Femur (tissue), 1 donor: ENCODE measurements at regions not wholly inside any gene's neighbourhood (a gene's known extent, or its start where the extent isn't known, plus 50 kb on each side); places are given as distances from the start of the nearest gene placed in this dataset.

Source experiments
- DNase-seq: peaks from one replicate; pipeline ENCODE4 v3.0.0-alpha.2; 2017

GRCh38 chr11:116276051-116277044, 496.4 kb downstream of the BUD13 start:
- peak; percentile 80 for DNase-seq

- no peak for DNase-seq
Observed at GRCh38 chr11:116275635-116276034, 497.2 kb downstream of the BUD13 start.

- DNase-seq: no peak
Observed at GRCh38 chr11:116274521-116274920, 498.3 kb downstream of the BUD13 start.

DNA sequence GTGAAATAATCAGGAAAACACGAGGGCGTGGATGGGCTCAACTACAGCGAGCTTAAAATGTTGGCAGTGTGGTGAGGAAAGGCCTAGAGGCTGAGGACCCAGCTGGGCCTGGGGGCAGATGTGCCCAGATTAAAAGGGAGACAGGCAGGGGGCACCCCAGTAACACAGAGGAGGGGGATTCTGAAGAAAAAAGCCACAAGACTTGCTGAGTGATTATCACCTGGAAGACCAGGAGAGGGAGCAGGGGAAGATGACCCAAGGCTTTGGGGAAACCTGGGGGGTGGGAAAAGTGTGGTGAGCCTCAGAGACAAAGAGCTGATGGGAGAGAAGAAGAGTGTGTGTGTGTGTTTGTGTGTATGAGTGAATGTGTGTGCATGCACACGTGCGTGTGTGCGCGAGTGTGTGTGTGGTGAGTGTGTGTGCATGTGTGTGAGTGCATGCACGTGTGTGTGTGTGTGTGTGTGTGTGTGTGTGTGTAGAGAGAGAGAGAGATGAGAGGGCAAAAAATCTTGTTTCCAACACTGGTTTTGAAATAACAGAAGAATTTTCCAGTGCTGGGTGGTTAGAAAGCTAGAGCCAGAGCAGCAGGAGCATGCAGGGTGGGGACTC, 500.5 kb downstream of the BUD13 start:
- no peak for DNase-seq

DNA sequence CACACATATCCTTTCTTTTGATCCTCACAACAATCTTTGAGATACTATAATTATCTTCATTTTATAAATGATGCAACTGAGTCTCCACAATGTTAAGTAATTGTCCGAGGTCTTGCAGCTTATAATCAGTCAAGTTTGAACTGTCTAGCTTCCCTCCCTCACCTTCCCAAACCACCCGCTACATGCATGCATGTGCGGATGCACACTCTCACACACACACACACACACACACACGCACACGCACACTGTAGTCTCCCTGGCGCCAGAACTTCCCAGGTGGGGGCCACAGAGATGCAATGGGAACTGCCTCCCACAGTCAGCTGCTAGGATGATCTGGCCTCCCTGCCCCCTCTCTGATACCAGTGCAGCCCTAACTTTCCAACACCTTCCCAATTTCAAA, 501.3 kb downstream of the BUD13 start:
- DNase-seq: no peak

GRCh38 chr11:116267146-116267545, 505.6 kb downstream of the BUD13 start:
- no peak for DNase-seq

- DNase-seq: no peak
Observed at GRCh38 chr11:116263770-116264169, 509.0 kb downstream of the BUD13 start.

DNA sequence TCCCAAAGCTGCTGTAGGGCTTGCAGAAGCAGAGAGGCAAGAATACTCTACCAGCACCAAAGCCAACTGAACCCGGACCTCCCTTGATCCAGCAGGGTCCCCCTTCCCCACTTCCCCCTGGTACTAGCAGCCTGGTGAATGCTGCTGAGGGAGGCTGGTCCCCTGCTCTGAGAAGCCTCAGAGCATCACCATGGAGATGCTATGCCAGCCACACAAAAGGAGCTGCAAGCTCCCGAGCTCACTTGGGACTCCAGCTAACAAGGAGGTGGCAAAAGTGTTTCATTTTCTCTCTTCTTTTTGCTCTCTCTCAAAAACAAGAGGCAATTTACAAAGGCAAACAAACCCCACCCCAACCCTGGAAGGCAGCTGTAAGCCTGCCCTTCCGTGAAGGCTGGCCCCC, 509.8 kb downstream of the BUD13 start:
- DNase-seq: no peak

GRCh38 chr11:116262370-116262769, 510.4 kb downstream of the BUD13 start:
- DNase-seq: no peak

GRCh38 chr11:116261606-116262005, 511.2 kb downstream of the BUD13 start:
- no peak for DNase-seq

- DNase-seq: no peak
Observed at GRCh38 chr11:116258821-116259220, 514.0 kb downstream of the BUD13 start.

- DNase-seq: no peak
Observed at GRCh38 chr11:116257883-116258282, 514.9 kb downstream of the BUD13 start.

DNA sequence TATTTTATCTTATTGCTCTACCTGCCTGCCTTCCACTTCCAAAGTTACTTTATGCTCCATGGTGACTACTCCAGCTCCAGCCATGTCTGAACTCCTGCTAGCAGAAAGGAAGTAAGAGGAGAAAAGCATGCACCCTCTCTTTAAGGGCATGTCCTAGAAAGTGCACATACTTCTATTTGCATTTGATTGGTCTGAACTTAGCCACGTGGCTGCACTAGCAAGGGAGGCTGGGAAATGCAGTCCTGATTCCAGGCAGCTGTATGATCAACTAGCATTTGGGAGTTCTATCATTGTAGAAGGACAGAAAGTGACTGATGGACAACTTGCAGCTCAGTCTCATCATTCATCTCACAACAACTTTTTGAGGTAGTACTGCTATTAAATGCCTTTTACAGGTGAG, 515.7 kb downstream of the BUD13 start:
- no peak for DNase-seq

- no peak for DNase-seq
Observed at GRCh38 chr11:116256215-116256614, 516.6 kb downstream of the BUD13 start.

DNA sequence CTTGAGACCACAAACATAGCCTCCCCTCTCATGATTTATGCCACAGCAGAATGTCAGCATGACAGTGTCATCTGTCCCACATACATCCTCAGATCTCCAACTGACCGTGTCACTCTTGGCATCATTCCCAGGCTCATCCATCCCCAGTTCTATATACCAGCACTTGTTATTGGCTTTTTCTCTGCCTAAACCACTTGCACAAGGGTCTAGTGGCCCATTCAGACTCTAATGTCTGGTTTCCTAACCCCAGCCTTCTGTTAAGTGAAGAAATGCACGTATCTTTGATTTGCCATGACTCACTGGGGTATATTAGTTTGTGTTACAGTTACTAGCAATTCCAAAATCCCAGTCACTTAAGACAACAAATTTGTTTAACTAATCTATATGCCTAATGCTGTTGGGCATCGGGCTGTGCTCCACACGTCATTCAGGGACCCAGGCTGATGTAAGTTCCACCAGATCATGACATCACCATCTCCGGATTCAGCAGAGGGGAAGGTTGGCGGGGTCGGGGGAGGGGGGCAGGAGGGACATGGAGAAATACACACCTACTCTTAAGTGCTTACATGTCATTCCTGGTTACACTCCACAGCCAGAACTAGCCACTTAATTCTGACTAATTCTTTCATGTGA, 517.4 kb downstream of the BUD13 start:
- no peak for DNase-seq

GRCh38 chr11:116250155-116250554, 522.6 kb downstream of the BUD13 start:
- no peak for DNase-seq

DNA sequence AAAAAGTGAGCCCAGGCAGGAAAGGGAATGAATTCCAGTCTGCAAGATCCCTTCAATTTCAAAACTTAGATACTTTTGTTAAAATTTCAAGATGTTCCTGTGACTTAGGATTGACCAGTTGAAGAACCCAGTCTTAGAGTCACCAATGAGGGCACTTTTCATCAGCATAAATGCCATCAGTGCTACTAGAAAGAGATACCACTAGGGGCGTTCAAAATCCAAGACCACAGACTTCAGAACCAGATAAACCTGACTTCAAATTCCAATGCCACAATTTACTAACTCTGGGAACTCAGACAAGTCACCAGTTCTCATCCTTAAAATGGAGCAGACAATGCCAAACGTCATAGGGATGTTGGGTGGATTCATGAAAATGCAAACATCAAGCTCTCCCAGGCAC, 523.2 kb downstream of the BUD13 start:
- no peak for DNase-seq

GRCh38 chr11:116244889-116245288, 527.9 kb downstream of the BUD13 start:
- no peak for DNase-seq

GRCh38 chr11:116244439-116244838, 528.3 kb downstream of the BUD13 start:
- no peak for DNase-seq

DNA sequence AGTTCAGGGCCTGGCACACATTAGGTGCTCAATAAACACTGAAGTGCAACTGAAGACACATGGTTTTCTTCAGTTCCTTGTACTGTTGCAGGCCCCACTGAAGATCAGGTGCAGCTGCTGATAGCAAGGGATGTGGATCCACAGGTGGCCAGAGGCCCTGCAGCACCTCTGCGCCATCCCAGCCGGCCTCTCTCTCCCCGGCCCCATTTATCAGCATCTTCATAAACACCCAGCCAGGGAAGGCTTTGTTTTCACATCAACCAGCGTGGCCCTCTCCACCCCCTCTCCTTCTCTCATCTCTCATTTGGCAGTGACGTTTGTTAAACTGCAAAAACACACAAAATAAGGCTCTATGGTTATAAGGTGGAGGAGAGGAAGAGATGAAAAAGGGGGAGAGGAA, 528.8 kb downstream of the BUD13 start:
- DNase-seq: no peak

GRCh38 chr11:116242006-116242405, 530.8 kb downstream of the BUD13 start:
- no peak for DNase-seq

DNA sequence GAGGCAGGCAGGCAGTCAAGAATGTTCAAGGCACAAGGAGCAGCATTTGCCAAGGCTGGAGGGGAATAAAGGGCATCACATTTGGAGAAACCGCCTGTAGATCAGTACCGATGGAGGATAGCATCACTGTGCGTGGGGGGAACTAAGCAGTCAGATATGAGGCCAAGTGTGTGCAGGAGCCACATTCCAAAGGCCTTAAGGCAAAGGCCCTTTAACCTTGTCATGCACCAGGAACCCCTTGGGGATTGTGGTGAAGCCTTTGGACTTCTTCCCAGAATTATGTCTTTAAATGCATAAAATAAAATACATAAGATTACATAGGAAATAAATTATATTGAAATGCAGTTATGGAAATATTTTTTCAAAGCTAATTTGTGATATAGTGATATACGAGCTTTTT, 532.1 kb downstream of the BUD13 start:
- DNase-seq: peak; percentile 44

- DNase-seq: no peak
Observed at GRCh38 chr11:116239247-116239646, 533.5 kb downstream of the BUD13 start.
